ENCODE measurements at regions not wholly inside any gene's neighbourhood (a gene's known extent, or its start where the extent isn't known, plus 50 kb on each side); places are given as distances from the start of the nearest gene placed in this dataset.

DNA sequence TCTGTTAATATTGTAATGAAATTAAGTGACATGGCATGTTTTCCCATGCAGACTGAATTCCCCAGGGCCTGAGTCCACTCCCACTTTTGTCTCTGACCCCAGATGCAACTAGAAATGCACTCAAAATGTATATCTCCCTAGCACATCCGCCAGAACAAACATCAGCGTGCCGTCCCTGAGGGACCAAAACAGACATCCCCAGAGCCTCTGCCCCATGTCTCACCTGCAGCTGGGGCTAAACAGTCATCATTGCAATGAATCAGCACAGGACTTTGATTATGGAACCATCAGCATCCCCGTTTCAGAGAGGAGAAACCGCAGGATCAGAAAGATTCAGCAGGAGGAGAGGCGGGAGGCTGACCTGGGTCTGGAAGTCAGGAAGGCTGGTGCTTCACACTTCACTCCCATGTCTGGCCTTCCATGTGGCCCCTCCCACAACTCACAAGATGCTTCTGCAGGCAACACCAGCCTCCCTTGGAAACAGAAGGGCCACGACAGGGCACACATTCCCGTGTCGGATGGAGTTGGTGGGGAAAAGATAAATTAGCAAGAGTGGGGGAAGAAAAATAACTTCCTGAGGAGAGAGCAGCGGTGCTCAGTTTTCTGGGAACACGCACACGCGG lies 130.6 kb upstream of the VSTM2B start:
- no TSS peak for BruUV-seq (replicated peaks)
- no peak overlapping the region for H3K4me3 ChIP-seq (ENCODE audit: low read depth, low read length, poor library complexity, severe bottlenecking)
- H3K9me3 ChIP-seq (ENCODE audit: low read length), result no peaks in the 10 kb centered on the region
- ChIA-PET CTCF (ENCODE audit: unreplicated experiment) (no interaction called here), POLR2A (no interaction called here)
- DNase-seq (ENCODE audit: low spot score), result no peak
- no peak for TF ChIP-seq EZH2phosphoT487 (IDR thresholded peaks at IDR 0.05; ENCODE audit: borderline replicate concordance, low read depth, low read length)
- TF ChIP-seq, protein P1, sequence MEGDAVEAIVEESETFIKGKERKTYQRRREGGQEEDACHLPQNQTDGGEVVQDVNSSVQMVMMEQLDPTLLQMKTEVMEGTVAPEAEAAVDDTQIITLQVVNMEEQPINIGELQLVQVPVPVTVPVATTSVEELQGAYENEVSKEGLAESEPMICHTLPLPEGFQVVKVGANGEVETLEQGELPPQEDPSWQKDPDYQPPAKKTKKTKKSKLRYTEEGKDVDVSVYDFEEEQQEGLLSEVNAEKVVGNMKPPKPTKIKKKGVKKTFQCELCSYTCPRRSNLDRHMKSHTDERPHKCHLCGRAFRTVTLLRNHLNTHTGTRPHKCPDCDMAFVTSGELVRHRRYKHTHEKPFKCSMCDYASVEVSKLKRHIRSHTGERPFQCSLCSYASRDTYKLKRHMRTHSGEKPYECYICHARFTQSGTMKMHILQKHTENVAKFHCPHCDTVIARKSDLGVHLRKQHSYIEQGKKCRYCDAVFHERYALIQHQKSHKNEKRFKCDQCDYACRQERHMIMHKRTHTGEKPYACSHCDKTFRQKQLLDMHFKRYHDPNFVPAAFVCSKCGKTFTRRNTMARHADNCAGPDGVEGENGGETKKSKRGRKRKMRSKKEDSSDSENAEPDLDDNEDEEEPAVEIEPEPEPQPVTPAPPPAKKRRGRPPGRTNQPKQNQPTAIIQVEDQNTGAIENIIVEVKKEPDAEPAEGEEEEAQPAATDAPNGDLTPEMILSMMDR (conservative IDR thresholded peaks at IDR 0.05; ENCODE audit: low read length), result no peak
- H2AFZ ChIP-seq (ENCODE audit: low read length), result no peak overlapping the region
- H3K4me1 ChIP-seq (ENCODE audit: insufficient read depth, low read length, poor library complexity, severe bottlenecking), result no peaks in the 10 kb centered on the region
- H3K79me2 ChIP-seq (ENCODE audit: insufficient read depth, low read depth, low read length), result no peaks in the 10 kb centered on the region
- no peaks in the 10 kb centered on the region for H3K9me2 ChIP-seq (ENCODE audit: insufficient read depth, low read length)
- H3K36me3 ChIP-seq (ENCODE audit: insufficient read depth, low read length), result no peaks in the 10 kb centered on the region
- intact Hi-C loops (cut with micrococcal nuclease; ENCODE audit: unreplicated experiment), result no loop called here
- H3K4me2 ChIP-seq (ENCODE audit: low read length), result no peak overlapping the region
- H4K20me1 ChIP-seq (ENCODE audit: insufficient read depth, low read length), result no peaks in the 10 kb centered on the region
- H3K27ac ChIP-seq (ENCODE audit: low read depth, low read length, poor library complexity, severe bottlenecking), result no peak overlapping the region

DNA sequence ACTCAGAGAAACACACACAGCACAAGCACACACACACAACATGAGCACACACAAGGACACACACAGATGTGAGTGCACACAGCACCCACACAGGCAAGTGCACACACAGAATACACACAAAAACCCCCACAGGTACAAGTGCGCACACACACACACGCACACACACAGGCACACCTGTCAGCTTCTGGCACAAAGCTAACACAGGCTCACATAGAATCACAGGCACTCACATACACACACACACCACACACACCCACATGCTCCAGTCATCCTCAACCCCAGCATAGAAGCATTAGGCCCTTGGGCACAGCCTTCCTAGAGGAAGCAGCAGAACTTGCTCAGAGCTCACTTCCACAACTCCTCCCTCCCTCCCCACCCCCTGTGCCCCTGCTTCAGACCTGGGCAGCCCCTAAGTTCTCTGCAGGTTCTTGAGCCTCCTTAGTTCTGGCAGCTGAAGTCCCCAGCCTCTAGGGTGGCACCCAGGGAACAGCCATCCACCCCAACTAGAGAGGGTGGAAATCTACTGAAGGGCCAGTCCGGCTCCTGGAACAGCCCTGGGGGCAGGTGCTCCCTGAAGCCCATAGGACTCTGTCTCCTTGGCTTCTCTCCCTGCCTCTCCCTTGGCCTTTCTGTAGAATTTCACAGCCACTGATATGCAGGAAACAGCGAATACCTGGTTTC lies 129.9 kb upstream of the VSTM2B start:
- BruUV-seq (replicated peaks), result no TSS peak
- no peak overlapping the region for H3K4me3 ChIP-seq (ENCODE audit: low read depth, low read length, poor library complexity, severe bottlenecking)
- H3K36me3 ChIP-seq (ENCODE audit: insufficient read depth, low read length), result no peaks in the 10 kb centered on the region
- H3K4me2 ChIP-seq (ENCODE audit: low read length), result no peak overlapping the region
- CTCF ChIA-PET (ENCODE audit: unreplicated experiment), result no interaction called here
- no peak for DNase-seq (ENCODE audit: low spot score)
- H3K4me1 ChIP-seq (ENCODE audit: insufficient read depth, low read length, poor library complexity, severe bottlenecking), result no peaks in the 10 kb centered on the region
- H3K27ac ChIP-seq (ENCODE audit: low read depth, low read length, poor library complexity, severe bottlenecking), result no peak overlapping the region
- H3K79me2 ChIP-seq (ENCODE audit: insufficient read depth, low read depth, low read length), result no peaks in the 10 kb centered on the region
- no peak overlapping the region for H2AFZ ChIP-seq (ENCODE audit: low read length)
- no peaks in the 10 kb centered on the region for H4K20me1 ChIP-seq (ENCODE audit: insufficient read depth, low read length)
- H3K9me2 ChIP-seq (ENCODE audit: insufficient read depth, low read length), result no peaks in the 10 kb centered on the region
- POLR2A ChIA-PET, result no interaction called here
- intact Hi-C loops (cut with micrococcal nuclease; ENCODE audit: unreplicated experiment), result no loop called here
- TF ChIP-seq, protein P1 (conservative IDR thresholded peaks at IDR 0.05; ENCODE audit: low read length), result no peak
- no peak for TF ChIP-seq EZH2phosphoT487 (IDR thresholded peaks at IDR 0.05; ENCODE audit: borderline replicate concordance, low read depth, low read length)
- H3K9me3 ChIP-seq (ENCODE audit: low read length), result no peaks in the 10 kb centered on the region

DNA sequence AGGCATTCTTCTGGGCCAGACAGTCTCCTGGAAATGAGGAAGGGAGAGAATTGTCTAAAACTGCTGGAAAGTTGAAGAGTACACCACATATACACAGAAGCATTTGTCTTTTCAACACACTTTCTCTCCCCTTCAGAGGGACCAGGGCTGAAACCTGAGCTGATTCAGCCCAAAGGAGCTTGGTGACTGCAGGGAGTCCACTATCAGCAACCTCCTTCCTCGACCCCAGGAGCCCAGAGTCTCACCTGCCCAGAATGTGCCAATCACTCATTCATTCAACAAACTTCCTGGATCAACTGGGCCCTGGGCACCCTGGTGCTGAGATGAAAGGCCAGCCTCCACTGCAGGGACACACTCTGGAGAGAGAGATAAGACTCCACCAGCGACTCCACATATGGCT lies 128.9 kb upstream of the VSTM2B start:
- no peak overlapping the region for H3K27ac ChIP-seq (ENCODE audit: low read depth, low read length, poor library complexity, severe bottlenecking)
- no peaks in the 10 kb centered on the region for H4K20me1 ChIP-seq (ENCODE audit: insufficient read depth, low read length)
- TF ChIP-seq, protein P1 (conservative IDR thresholded peaks at IDR 0.05; ENCODE audit: low read length), result no peak
- TF ChIP-seq EZH2phosphoT487 (IDR thresholded peaks at IDR 0.05; ENCODE audit: borderline replicate concordance, low read depth, low read length), result no peak
- intact Hi-C loops (cut with micrococcal nuclease; ENCODE audit: unreplicated experiment), result no loop called here
- no peaks in the 10 kb centered on the region for H3K9me3 ChIP-seq (ENCODE audit: low read length)
- no peaks in the 10 kb centered on the region for H3K79me2 ChIP-seq (ENCODE audit: insufficient read depth, low read depth, low read length)
- H3K4me3 ChIP-seq (ENCODE audit: low read depth, low read length, poor library complexity, severe bottlenecking), result no peak overlapping the region
- H2AFZ ChIP-seq (ENCODE audit: low read length), result no peak overlapping the region
- H3K4me2 ChIP-seq (ENCODE audit: low read length), result no peak overlapping the region
- H3K36me3 ChIP-seq (ENCODE audit: insufficient read depth, low read length), result no peaks in the 10 kb centered on the region
- BruUV-seq (replicated peaks), result no TSS peak
- no peaks in the 10 kb centered on the region for H3K4me1 ChIP-seq (ENCODE audit: insufficient read depth, low read length, poor library complexity, severe bottlenecking)
- no peak for DNase-seq (ENCODE audit: low spot score)
- H3K9me2 ChIP-seq (ENCODE audit: insufficient read depth, low read length), result no peaks in the 10 kb centered on the region
- ChIA-PET CTCF (ENCODE audit: unreplicated experiment) (no interaction called here), POLR2A (interaction anchor here (0.6 kb wide), 1 partner anchor 11 kb away, joined by 3 read pairs; no protein-coding TSS in a partner anchor)
